Gastrocnemius medialis (tissue), 4 donors: ENCODE measurements at regions not wholly inside any gene's neighbourhood (a gene's known extent, or its start where the extent isn't known, plus 50 kb on each side); places are given as distances from the start of the nearest gene placed in this dataset.

ENCODE experiments used
- CTCF ChIP-seq, 5 experiments: fragments of 450-650 bp in 3 of 5; fragments of 200-600 bp in 2 of 5; sonication (generic) in 2 of 5; IDR thresholded peaks in 4 of 5; conservative IDR thresholded peaks in 1 of 5; 1 replicate in 4 of 5; 2 replicates in 1 of 5; pipeline ENCODE4 v1.5.1; 2016 to 2019; ENCODE audit warnings: antibody characterized with exemption in 5 of 5, mild to moderate bottlenecking in 3 of 5, moderate library complexity in 3 of 5
- POLR2A ChIP-seq, 2 donors: fragments of 450-650 bp; IDR thresholded peaks; one replicate each; pipeline ENCODE4 v1.6.1; 2017; ENCODE audit warnings: antibody characterized with exemption in 2 of 2, mild to moderate bottlenecking in 2 of 2, moderate library complexity in 2 of 2

DNA sequence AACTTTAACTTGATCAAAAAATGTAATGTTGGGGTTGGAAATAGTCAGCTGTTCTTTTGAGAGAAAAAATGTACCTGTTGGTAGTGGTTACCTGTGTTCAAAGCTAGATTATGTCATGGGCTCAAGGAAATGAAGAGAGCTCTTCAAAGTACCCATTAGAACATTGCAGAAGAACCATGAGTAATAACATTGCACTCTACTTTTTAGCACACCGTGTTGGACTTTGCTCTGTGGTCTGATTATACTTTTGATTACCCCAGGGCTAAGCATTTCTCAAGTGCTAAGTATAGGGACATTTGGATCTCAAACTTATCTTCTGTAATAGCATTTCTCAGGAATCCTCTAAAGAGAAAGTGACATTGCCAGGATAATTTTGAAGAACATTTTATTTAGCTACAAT is 1122.8 kb upstream of the CELF4 start:
- no peak for TF ChIP-seq CTCF (IDR thresholded peaks at IDR 0.05 in 4 of 5, conservative IDR thresholded peaks at IDR 0.05 in 1 of 5)
- TF ChIP-seq POLR2A (IDR thresholded peaks at IDR 0.05), result no peak
